HG02642 (cell line): ENCODE measurements at regions not wholly inside any gene's neighbourhood (a gene's known extent, or its start where the extent isn't known, plus 50 kb on each side); places are given as distances from the start of the nearest gene placed in this dataset.

Source experiments
- ATAC-seq: cut with Tn5 transposase; IDR thresholded peaks from one replicate; pipeline ENCODE4 v1.9.1; 2021; ENCODE audit warnings: mild to moderate bottlenecking; ENCODE audit not compliant: unreplicated experiment, poor library complexity

GRCh38 chr7:156031679-156032478 lies 219.6 kb upstream of the SHH start:
- ATAC-seq: no peak

- ATAC-seq: no peak
Measured at GRCh38 chr7:156029460-156030007, 217.3 kb upstream of the SHH start.

- ATAC-seq: no peak
Measured at GRCh38 chr7:156028521-156028920, 216.3 kb upstream of the SHH start.

GRCh38 chr7:156027821-156028220 lies 215.6 kb upstream of the SHH start:
- no peak for ATAC-seq

- no peak for ATAC-seq
Measured at GRCh38 chr7:156026603-156027002, 214.3 kb upstream of the SHH start.

GRCh38 chr7:156026076-156026600 lies 213.9 kb upstream of the SHH start:
- no peak for ATAC-seq

GRCh38 chr7:156025675-156026074 lies 213.4 kb upstream of the SHH start:
- ATAC-seq: no peak

- ATAC-seq: no peak
Measured at GRCh38 chr7:156024201-156024600, 211.9 kb upstream of the SHH start.

GRCh38 chr7:156022483-156023459 lies 210.5 kb upstream of the SHH start:
- no peak for ATAC-seq

- no peak for ATAC-seq
Measured at GRCh38 chr7:156021471-156021870, 209.2 kb upstream of the SHH start.

GRCh38 chr7:156020566-156020965 lies 208.3 kb upstream of the SHH start:
- no peak for ATAC-seq

- no peak for ATAC-seq
Measured at GRCh38 chr7:156019776-156020565, 207.7 kb upstream of the SHH start.

- no peak for ATAC-seq
Measured at GRCh38 chr7:156019308-156019707, 207.0 kb upstream of the SHH start.

GRCh38 chr7:156017916-156018700 lies 205.8 kb upstream of the SHH start:
- no peak for ATAC-seq

- ATAC-seq: no peak
Measured at GRCh38 chr7:156017431-156017830, 205.2 kb upstream of the SHH start.

- no peak for ATAC-seq
Measured at GRCh38 chr7:156015237-156016020, 203.2 kb upstream of the SHH start.

- ATAC-seq: no peak
Measured at GRCh38 chr7:156014808-156015207, 202.5 kb upstream of the SHH start.

- no peak for ATAC-seq
Measured at GRCh38 chr7:156014201-156014600, 201.9 kb upstream of the SHH start.
